HEK293T (cell line): ENCODE measurements at regions not wholly inside any gene's neighbourhood (a gene's known extent, or its start where the extent isn't known, plus 50 kb on each side); places are given as distances from the start of the nearest gene placed in this dataset.

Experiments
- CTCF ChIA-PET: fragments of 350-600 bp; formaldehyde crosslinking; extraction: SDS; loops from one replicate; lab custom pipeline; 2021; ENCODE audit warnings: antibody characterized with exemption, inconsistent platforms; lab: Yijun Ruan, JAX
- POLR2A ChIA-PET: fragments of 350-600 bp; formaldehyde crosslinking; extraction: SDS; loops from one replicate; lab custom pipeline; 2020; ENCODE audit warnings: antibody characterized with exemption, inconsistent platforms; lab: Yijun Ruan, JAX
- DNase-seq: peaks from one replicate; pipeline ENCODE4 v3.0.0; 2012; ENCODE audit warnings: mixed read lengths; ENCODE audit errors: extremely low spot score
- ARNT ChIP-seq: fragments of 450-650 bp; IDR thresholded peaks from 2 replicates; pipeline ENCODE4 v1.6.1; 2017; ENCODE audit warnings: mild to moderate bottlenecking
- BHLHE40 ChIP-seq: fragments of 450-650 bp; IDR thresholded peaks from 2 replicates; pipeline ENCODE4 v1.6.1; 2016; ENCODE audit warnings: mild to moderate bottlenecking, moderate library complexity, borderline replicate concordance
- CTBP1 ChIP-seq: fragments of 450-650 bp; IDR thresholded peaks from 2 replicates; pipeline ENCODE4 v1.6.1; 2016; ENCODE audit warnings: borderline replicate concordance
- ELF4 ChIP-seq: fragments of 450-650 bp; IDR thresholded peaks from 2 replicates; pipeline ENCODE4 v1.6.1; 2017; ENCODE audit warnings: antibody characterized with exemption
- FOXA1 ChIP-seq: fragments of 450-650 bp; IDR thresholded peaks from 2 replicates; pipeline ENCODE4 v1.6.1; 2016; ENCODE audit warnings: mild to moderate bottlenecking
- FOXK2 ChIP-seq: fragments of 450-650 bp; IDR thresholded peaks from 2 replicates; pipeline ENCODE4 v1.6.1; 2016; ENCODE audit warnings: mild to moderate bottlenecking
- FOXM1 ChIP-seq: fragments of 450-650 bp; IDR thresholded peaks from 2 replicates; pipeline ENCODE4 v1.6.1; 2017; ENCODE audit warnings: mild to moderate bottlenecking, borderline replicate concordance
- HDGF ChIP-seq: fragments of 450-650 bp; IDR thresholded peaks from 2 replicates; pipeline ENCODE4 v1.6.1; 2017; ENCODE audit warnings: antibody characterized with exemption, borderline replicate concordance
- L3MBTL2 ChIP-seq: fragments of 450-650 bp; conservative IDR thresholded peaks from 2 replicates; pipeline ENCODE4 v1.6.1; 2016; ENCODE audit warnings: mild to moderate bottlenecking
- LEF1 ChIP-seq: fragments of 450-650 bp; IDR thresholded peaks from 2 replicates; pipeline ENCODE4 v1.6.1; 2017; ENCODE audit warnings: mild to moderate bottlenecking, borderline replicate concordance
- NFRKB ChIP-seq: fragments of 450-650 bp; IDR thresholded peaks from 2 replicates; pipeline ENCODE4 v1.6.1; 2016; ENCODE audit warnings: mild to moderate bottlenecking, moderate library complexity
- PKNOX1 ChIP-seq: fragments of 450-650 bp; IDR thresholded peaks from 2 replicates; pipeline ENCODE4 v1.6.1; 2016
- SP1 ChIP-seq: fragments of 450-650 bp; IDR thresholded peaks from 2 replicates; pipeline ENCODE4 v1.6.1; 2017
- SUZ12 ChIP-seq: fragments of 450-650 bp; IDR thresholded peaks from 2 replicates; pipeline ENCODE4 v1.6.1; 2016; ENCODE audit warnings: mild to moderate bottlenecking
- TARDBP ChIP-seq: fragments of 450-650 bp; IDR thresholded peaks from 2 replicates; pipeline ENCODE4 v1.6.1; 2016
- ZNF384 ChIP-seq: fragments of 450-650 bp; IDR thresholded peaks from 2 replicates; pipeline ENCODE4 v1.6.1; 2016

GRCh38 chr11:122265981-122266380 lies 150.0 kb upstream of the BLID start:
- POLR2A ChIA-PET: no interaction called here
- CTCF ChIA-PET: interaction anchor here (0.7 kb wide), 1 partner anchor 12 kb away, joined by 3 read pairs; no protein-coding TSS in a partner anchor
- TF ChIP-seq FOXA1 (no peak), HDGF (no peak), TARDBP (no peak), LEF1 (no peak), CTBP1 (no peak), BHLHE40 (no peak), SP1 (no peak), PKNOX1 (no peak), ZNF384 (no peak)
- no peak for DNase-seq

GRCh38 chr11:122264121-122264520 lies 148.1 kb upstream of the BLID start:
- DNase-seq: no peak

GRCh38 chr11:122261546-122261945 lies 145.5 kb upstream of the BLID start:
- TF ChIP-seq HDGF: no peak
- TF ChIP-seq PKNOX1: no peak
- TF ChIP-seq NFRKB: no peak
- TF ChIP-seq ARNT: no peak
- no peak for TF ChIP-seq CTBP1
- no peak for TF ChIP-seq ELF4
- no peak for TF ChIP-seq TARDBP
- TF ChIP-seq FOXK2: no peak
- no peak for TF ChIP-seq ZNF384
- TF ChIP-seq L3MBTL2: no peak
- TF ChIP-seq FOXA1: no peak
- no peak for TF ChIP-seq FOXM1
- TF ChIP-seq BHLHE40: no peak
- ChIA-PET CTCF (no interaction called here), POLR2A (no interaction called here)
- DNase-seq: no peak

More at GRCh38 chr11:122264121-122264520, 148.1 kb upstream of the BLID start:
- TF ChIP-seq FOXM1 (no peak), PKNOX1 (no peak), ZNF384 (no peak), ELF4 (no peak), CTBP1 (no peak), L3MBTL2 (no peak), BHLHE40 (no peak), FOXK2 (no peak), LEF1 (no peak)
- ChIA-PET POLR2A (no interaction called here), CTCF (no interaction called here)

GRCh38 chr11:122259195-122259821 lies 143.3 kb upstream of the BLID start:
- no peak for TF ChIP-seq FOXK2
- DNase-seq: no peak
- ChIA-PET CTCF (no interaction called here), POLR2A (no interaction called here)

GRCh38 chr11:122258446-122259194 lies 142.6 kb upstream of the BLID start:
- no peak for TF ChIP-seq ARNT
- TF ChIP-seq L3MBTL2: no peak
- TF ChIP-seq FOXK2: no peak
- no peak for TF ChIP-seq SUZ12
- no peak for TF ChIP-seq ELF4
- TF ChIP-seq HDGF: no peak
- TF ChIP-seq PKNOX1: no peak
- TF ChIP-seq LEF1: no peak
- no peak for TF ChIP-seq FOXM1
- TF ChIP-seq ZNF384: no peak
- ChIA-PET POLR2A (no interaction called here), CTCF (no interaction called here)
- DNase-seq: no peak

GRCh38 chr11:122253589-122254231 lies 137.7 kb upstream of the BLID start:
- ChIA-PET POLR2A (no interaction called here), CTCF (interaction anchor here (0.8 kb wide), 1 partner anchor 13 kb away, joined by 3 read pairs; no protein-coding TSS in a partner anchor)
- DNase-seq: no peak
- TF ChIP-seq ARNT (no peak), SP1 (no peak), FOXM1 (no peak), ZNF384 (no peak), PKNOX1 (no peak), CTBP1 (no peak), FOXK2 (no peak)
